ENCODE measurements at regions not wholly inside any gene's neighbourhood (a gene's known extent, or its start where the extent isn't known, plus 50 kb on each side); places are given as distances from the start of the nearest gene placed in this dataset.
"Not testable (repeated sequence)": the region's sequence is repeated elsewhere in the genome, so short reads cannot be mapped to it uniquely, and the experiment has no call there.

GRCh38 chr1:157460381-157460780 is 91.9 kb downstream of the FCRL5 start:
- DNase-seq (ENCODE audit: low spot score) = no peak

- DNase-seq (ENCODE audit: low spot score) = no peak
Observed at GRCh38 chr1:157457279-157457678, 95.0 kb downstream of the FCRL5 start.

- no peak for DNase-seq (ENCODE audit: low spot score)
Observed at GRCh38 chr1:157455318-157455717, 97.0 kb downstream of the FCRL5 start.

DNA sequence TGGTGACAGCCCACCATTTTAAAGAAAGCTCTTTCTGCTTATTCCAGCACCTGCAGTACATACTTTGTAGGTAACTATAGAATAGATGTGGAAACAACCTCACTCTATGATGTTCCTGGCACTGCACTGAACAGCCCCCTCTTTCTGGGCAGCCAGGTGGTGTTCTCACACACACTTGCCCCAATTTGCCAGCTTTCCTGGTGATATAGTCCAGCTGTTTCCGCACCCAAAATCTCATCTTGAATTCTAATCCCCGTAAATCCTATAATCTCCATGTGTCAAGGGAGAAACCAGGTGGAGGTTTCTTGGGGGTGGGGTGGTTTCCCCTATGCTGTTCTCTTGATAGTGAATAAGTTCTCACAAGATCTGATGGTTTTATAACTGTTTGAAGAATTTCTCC is 102.2 kb downstream of the FCRL5 start:
- DNase-seq (ENCODE audit: low spot score) = no peak

DNA sequence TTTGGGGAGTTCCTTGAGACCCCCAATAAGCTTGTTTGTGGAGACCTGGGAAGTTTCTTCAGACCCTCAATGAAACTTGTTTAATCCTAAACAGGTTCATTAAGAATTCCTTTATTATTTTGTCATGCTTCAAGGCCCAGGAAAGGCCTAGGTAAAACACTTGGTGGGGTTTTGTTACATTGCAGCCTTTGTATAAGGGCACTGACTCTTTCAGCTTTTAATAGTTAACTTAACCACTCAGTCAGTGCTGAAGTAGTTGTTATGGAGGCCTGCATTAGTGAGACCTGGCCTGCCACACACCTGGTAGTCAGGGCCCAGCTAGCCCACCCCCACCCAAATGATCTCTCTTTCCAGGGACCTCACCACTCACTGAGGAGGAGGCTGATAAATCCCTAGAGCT is 103.7 kb downstream of the FCRL5 start:
- no peak for DNase-seq (ENCODE audit: low spot score)

GRCh38 chr1:157446356-157446755 is 106.0 kb downstream of the FCRL5 start:
- DNase-seq (ENCODE audit: low spot score) = not testable (repeated sequence)

- DNase-seq (ENCODE audit: low spot score) = not testable (repeated sequence)
Observed at GRCh38 chr1:157445616-157446140, 106.6 kb downstream of the FCRL5 start.

GRCh38 chr1:157442065-157442464 is 110.2 kb downstream of the FCRL5 start:
- no peak for DNase-seq (ENCODE audit: low spot score)

GRCh38 chr1:157439302-157439954 is 112.9 kb downstream of the FCRL5 start:
- no peak for DNase-seq (ENCODE audit: low spot score)

GRCh38 chr1:157438613-157439012 is 113.7 kb downstream of the FCRL5 start:
- DNase-seq (ENCODE audit: low spot score) = no peak

DNA sequence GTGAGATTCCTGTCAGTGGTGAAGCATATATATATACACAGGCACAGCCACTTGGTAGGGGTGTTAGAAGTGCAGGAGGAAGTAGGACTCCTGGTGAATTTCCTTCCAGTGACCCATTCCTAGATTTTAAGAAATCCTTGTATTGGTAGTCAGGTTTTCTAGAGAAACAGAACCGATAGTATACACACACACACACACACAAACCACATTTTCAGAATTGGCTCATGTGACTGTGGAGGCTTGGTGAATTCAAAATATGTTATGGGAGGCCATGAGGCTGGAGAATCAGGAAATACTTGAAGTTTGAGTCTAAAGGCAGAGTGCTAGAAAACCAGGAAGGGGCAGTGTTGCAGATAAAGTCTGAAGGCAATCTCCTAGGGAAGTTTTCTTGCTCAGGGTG is 114.2 kb downstream of the FCRL5 start:
- no peak for DNase-seq (ENCODE audit: low spot score)

GRCh38 chr1:157437296-157437695 is 115.0 kb downstream of the FCRL5 start:
- DNase-seq (ENCODE audit: low spot score) = no peak

DNA sequence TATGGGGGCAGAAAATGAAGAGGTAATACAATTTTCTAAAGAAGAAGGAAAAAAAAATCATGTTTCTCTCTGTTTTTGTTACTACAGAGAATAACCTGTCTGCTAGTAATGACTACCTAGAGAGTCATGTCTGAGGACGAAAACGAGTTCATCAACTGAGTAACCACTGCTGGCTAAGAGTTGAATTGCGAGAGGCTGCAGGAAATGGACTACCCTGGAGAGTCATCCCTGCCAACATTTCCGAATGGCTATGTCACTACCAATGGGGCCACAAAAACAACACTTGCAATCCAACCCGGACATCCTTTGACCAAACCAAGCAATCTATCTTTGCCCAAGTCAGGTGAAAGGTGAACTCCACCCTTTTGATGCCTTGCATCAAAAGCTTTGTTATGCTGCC is 120.6 kb downstream of the FCRL5 start:
- DNase-seq (ENCODE audit: low spot score) = no peak

- no peak for DNase-seq (ENCODE audit: low spot score)
Observed at GRCh38 chr1:157429601-157430240, 122.6 kb downstream of the FCRL5 start.

- not testable (repeated sequence) for DNase-seq (ENCODE audit: low spot score)
Observed at GRCh38 chr1:157423764-157424163, 128.6 kb downstream of the FCRL5 start.

- DNase-seq (ENCODE audit: low spot score) = no peak
Observed at GRCh38 chr1:157419845-157420542, 132.3 kb downstream of the FCRL5 start.

GRCh38 chr1:157418659-157419058 is 133.7 kb downstream of the FCRL5 start:
- DNase-seq (ENCODE audit: low spot score) = no peak

DNA sequence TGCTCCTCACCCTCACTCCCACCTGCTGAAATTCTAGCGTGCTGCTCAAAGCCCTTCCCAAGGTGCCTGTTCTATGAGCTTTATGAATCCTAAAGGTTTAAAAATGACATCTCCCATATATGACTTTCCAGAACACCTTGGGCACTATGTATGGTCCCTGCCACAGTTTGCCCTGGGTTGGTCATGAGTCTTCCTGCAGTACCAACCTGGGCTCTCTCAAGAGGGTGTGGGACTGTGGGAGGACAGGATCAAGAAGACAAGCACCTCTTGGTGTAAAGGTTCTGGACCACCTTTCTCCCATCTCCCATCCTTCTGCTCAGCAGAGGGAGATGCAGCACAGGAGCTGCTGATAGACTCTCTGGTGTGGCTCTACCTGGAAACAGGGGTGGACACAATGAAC is 134.1 kb downstream of the FCRL5 start:
- DNase-seq (ENCODE audit: low spot score) = no peak

DNA sequence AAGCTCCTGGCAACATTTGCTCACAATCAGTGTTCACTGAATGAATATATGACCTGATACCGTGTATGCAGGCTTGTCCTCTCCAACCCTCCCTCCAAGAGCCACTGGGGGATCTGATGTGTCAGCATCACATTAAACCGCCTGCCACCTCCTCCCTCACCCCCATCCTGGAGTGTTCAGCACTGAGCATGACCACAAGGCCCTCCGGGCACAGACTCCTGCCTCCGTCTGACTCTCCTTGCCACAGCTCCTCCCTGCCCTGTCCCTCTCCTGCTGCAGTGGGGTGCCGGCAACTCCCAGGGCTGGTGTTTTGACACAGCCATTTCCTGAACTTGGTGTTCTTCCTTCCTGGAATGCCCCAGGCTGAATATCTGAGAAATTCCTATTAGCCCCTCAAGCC is 136.7 kb downstream of the FCRL5 start:
- DNase-seq (ENCODE audit: low spot score) = no peak

GRCh38 chr1:157412308-157412707 is 140.0 kb downstream of the FCRL5 start:
- DNase-seq (ENCODE audit: low spot score) = no peak

DNA sequence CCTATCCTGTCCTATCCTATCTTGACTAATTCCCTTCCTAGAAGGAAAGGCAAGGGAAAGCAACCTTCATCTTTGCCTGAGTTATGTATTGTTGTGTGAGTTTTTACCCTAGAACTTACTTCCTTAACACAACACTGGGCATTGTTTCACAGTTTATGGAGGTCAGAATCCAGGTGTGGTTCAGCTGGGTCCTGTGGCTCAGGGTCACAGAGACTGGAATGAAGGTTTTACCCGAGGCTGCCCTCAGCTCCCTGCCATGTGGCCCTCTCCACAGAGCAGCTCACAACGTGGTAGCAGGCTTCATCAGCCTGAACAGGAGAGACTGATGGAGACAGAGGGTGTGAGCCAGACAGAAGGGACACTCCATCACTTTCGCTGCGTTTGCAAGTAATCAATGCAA is 140.5 kb downstream of the FCRL5 start:
- DNase-seq (ENCODE audit: low spot score) = no peak

DNA sequence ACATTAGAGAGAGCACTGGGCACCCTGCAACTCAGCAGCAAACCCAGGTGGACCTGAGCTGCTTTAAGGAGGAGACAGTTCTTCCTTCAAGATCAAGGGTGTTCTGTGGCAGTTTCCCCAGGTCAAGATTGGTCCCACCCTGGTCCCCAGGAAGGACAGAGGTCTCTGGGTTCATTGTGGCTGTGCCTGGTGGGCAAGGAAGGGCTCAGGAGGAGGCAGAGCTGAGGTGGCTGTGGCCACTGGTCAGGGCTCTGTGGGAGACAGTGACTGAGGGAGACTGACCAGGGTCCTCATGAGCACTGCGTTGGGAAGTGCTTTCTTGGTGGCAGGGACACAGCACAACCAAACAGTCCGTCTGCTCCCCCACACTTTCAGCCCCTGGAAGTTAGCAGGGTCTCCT is 141.3 kb downstream of the FCRL5 start:
- no peak for DNase-seq (ENCODE audit: low spot score)

DNA sequence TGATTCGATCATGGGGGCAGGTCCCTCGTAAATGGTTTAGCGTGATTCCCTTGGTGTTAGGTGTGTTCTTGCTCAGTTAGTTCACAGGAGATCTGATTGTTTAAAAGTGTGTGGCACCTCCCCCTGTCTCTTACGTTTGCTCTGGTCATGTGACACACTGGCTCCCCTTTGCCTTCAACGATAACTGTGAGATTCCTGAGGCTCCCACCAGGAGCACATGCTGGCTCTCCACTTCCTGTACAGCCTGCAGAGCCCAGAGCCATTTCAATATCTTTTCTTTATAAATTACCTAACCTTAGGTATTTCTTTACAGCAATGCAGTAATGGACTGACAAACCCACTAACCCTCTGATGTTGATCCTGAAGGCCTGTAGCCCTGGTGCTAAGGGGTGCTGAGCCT is 141.9 kb downstream of the FCRL5 start:
- DNase-seq (ENCODE audit: low spot score) = no peak

Measured in H4 (cell line).